ENCODE measurements at regions not wholly inside any gene's neighbourhood (a gene's known extent, or its start where the extent isn't known, plus 50 kb on each side); places are given as distances from the start of the nearest gene placed in this dataset.

DNA sequence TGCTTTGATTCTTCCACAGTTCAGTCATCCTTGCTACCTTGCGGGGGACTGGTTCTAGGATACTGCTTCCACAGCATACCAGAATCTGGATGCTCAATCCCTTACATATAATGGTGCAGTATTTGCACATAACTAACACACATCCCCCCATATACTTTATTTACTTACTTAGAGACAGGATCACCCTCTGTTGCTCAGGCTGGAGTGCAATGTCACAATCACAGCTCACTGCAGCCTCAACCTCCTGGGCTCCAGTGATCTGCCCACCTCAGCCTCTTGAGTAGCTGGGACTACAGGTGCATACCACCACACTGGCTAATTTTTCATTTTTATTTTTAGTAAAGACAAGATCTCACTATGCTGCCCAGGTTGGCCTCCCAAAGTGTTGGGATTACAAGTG is 112.2 kb downstream of the GOSR1 start:
- no peak for DNase-seq (ENCODE audit: extremely low read depth, insufficient read length)
- TF ChIP-seq, protein P1, sequence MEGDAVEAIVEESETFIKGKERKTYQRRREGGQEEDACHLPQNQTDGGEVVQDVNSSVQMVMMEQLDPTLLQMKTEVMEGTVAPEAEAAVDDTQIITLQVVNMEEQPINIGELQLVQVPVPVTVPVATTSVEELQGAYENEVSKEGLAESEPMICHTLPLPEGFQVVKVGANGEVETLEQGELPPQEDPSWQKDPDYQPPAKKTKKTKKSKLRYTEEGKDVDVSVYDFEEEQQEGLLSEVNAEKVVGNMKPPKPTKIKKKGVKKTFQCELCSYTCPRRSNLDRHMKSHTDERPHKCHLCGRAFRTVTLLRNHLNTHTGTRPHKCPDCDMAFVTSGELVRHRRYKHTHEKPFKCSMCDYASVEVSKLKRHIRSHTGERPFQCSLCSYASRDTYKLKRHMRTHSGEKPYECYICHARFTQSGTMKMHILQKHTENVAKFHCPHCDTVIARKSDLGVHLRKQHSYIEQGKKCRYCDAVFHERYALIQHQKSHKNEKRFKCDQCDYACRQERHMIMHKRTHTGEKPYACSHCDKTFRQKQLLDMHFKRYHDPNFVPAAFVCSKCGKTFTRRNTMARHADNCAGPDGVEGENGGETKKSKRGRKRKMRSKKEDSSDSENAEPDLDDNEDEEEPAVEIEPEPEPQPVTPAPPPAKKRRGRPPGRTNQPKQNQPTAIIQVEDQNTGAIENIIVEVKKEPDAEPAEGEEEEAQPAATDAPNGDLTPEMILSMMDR (IDR thresholded peaks at IDR 0.05; ENCODE audit: insufficient read depth, low read length, poor library complexity, severe bottlenecking): no peak
- Histone ChIP-seq H3K4me3 (replicated peaks; ENCODE audit: low read depth, low read length) (no peak overlapping the region), H3K27me3 (replicated peaks; ENCODE audit: control insufficient read depth, insufficient read depth, low read length) (no peaks in the 10 kb centered on the region), H3K36me3 (ENCODE audit: control insufficient read depth, insufficient read depth, low read length) (no peaks in the 10 kb centered on the region)

DNA sequence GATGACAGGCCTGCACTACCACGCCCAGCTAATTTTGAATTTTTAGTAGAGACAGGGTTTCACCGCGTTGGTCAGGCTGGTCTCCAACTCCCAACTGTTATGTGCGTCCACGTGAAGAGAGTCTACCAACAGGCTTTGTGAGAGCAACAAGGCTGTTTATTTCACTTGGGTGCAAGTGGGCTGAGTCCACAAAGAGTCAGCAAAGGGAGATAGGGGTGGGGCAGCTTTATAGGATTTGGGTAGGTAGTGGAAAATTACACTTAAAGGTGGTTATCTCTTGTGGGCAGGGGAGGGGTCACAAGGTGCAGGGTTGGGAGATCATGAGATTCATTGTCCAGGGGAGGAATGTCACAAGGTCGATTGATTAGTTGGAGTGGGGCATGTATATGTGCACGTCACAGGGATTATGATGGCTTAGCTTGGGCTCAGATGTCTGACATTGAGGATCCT is 111.6 kb downstream of the GOSR1 start:
- no peak for DNase-seq (ENCODE audit: extremely low read depth, insufficient read length)
- H3K27me3 ChIP-seq (replicated peaks; ENCODE audit: control insufficient read depth, insufficient read depth, low read length): no peaks in the 10 kb centered on the region
- H3K4me3 ChIP-seq (replicated peaks; ENCODE audit: low read depth, low read length): no peak overlapping the region
- TF ChIP-seq, protein P1 (IDR thresholded peaks at IDR 0.05; ENCODE audit: insufficient read depth, low read length, poor library complexity, severe bottlenecking): no peak
- H3K36me3 ChIP-seq (ENCODE audit: control insufficient read depth, insufficient read depth, low read length): no peaks in the 10 kb centered on the region

DNA sequence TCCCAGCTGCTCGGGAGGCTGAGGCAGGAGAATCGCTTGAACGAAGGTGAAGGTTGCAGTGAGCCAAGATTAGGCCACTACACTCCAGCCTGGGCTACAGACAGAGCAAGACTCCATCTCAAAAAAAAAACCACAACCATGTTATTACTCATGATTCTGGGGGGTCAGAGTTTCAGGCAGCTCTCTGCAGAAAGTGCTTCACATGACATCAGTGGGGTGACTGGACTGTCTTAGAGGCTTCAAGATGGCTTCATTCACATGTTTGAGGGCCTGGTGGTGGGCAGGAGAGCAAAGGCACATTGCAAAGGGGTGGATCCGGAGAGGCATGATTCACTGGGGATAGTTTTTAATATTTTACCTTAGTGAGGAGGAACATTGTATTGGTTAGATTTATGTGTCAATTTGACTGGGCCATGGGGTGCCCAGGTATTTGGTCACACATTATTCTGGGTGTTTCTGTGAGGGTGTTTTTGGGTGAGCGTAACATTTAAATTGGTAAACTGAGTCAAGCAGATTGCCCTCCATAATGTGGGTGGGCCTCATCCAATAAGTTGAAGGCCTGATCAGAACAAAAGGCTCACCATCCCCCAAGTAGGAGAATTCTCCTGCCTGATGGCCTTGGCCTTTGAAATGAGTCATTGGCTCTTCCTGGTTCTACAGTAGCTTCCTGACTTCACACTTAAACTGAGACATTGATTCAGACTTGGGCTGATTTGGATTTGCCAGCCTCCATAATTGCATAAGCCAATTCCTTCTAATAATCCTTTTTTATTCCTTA is 109.8 kb downstream of the GOSR1 start:
- Histone ChIP-seq H3K27me3 (replicated peaks; ENCODE audit: control insufficient read depth, insufficient read depth, low read length) (no peaks in the 10 kb centered on the region), H3K4me3 (replicated peaks; ENCODE audit: low read depth, low read length) (no peak overlapping the region), H3K36me3 (ENCODE audit: control insufficient read depth, insufficient read depth, low read length) (no peaks in the 10 kb centered on the region)
- TF ChIP-seq, protein P1 (IDR thresholded peaks at IDR 0.05; ENCODE audit: insufficient read depth, low read length, poor library complexity, severe bottlenecking): no peak
- no peak for DNase-seq (ENCODE audit: extremely low read depth, insufficient read length)

DNA sequence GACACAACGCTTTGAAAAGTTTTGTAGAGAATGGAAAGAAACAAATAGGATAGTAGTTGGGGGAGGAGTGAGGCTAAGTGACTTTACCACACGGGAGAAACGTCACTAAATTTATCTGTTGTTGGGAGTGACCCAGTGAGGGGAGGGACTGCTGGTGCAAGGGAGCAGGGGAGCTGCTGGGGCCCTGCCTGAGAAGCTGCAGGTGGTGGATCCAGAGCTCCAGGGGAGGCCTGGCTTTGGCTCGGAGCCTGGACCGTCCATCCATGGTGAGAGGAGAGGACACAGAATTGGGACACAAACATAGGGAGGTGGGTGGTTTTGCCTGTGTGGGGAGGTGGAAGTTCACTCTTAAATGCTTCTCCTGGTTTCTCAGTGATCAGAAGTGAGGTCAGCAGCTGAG is 107.6 kb downstream of the GOSR1 start:
- Histone ChIP-seq H3K4me3 (replicated peaks; ENCODE audit: low read depth, low read length) (no peak overlapping the region), H3K27me3 (replicated peaks; ENCODE audit: control insufficient read depth, insufficient read depth, low read length) (no peaks in the 10 kb centered on the region), H3K36me3 (ENCODE audit: control insufficient read depth, insufficient read depth, low read length) (no peaks in the 10 kb centered on the region)
- TF ChIP-seq, protein P1 (IDR thresholded peaks at IDR 0.05; ENCODE audit: insufficient read depth, low read length, poor library complexity, severe bottlenecking): no peak
- no peak for DNase-seq (ENCODE audit: extremely low read depth, insufficient read length)

DNA sequence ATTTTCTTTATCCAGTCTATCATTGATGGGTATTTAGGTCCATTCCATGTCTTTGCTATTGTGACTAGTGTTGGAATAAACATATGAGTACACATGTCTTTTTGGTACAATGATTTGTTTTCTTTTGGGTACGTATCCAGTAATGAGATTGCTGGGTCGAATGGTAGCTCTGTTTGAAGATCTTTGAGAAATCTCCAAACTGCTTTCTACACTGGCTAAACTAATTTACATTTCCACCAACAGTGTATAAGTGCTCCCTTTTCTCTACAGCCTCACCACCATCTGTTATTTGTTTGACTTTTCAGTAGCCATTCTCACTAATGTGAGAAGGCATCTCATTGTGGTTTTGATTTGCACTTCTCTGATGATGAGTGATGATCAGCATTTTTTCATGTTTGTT is 103.7 kb downstream of the GOSR1 start:
- no peaks in the 10 kb centered on the region for H3K36me3 ChIP-seq (ENCODE audit: control insufficient read depth, insufficient read depth, low read length)
- no peak for DNase-seq (ENCODE audit: extremely low read depth, insufficient read length)
- H3K4me3 ChIP-seq (replicated peaks; ENCODE audit: low read depth, low read length): no peak overlapping the region
- TF ChIP-seq, protein P1 (IDR thresholded peaks at IDR 0.05; ENCODE audit: insufficient read depth, low read length, poor library complexity, severe bottlenecking): no peak
- H3K27me3 ChIP-seq (replicated peaks; ENCODE audit: control insufficient read depth, insufficient read depth, low read length): no peaks in the 10 kb centered on the region
